Skin of body (tissue), 1 donor: ENCODE measurements at regions not wholly inside any gene's neighbourhood (a gene's known extent, or its start where the extent isn't known, plus 50 kb on each side); places are given as distances from the start of the nearest gene placed in this dataset.
"Not testable (repeated sequence)": the region's sequence is repeated elsewhere in the genome, so short reads cannot be mapped to it uniquely, and the experiment has no call there.

Experiments used
- DNase-seq: peaks from one replicate; lab custom pipeline; 2025; lab: John Stamatoyannopoulos, UW

- no peak for DNase-seq
Observed at GRCh38 chr17:52420555-52421078, 262.1 kb upstream of the CA10 start.

GRCh38 chr17:52419229-52419641 is 260.7 kb upstream of the CA10 start:
- peak; percentile 14 for DNase-seq

DNA sequence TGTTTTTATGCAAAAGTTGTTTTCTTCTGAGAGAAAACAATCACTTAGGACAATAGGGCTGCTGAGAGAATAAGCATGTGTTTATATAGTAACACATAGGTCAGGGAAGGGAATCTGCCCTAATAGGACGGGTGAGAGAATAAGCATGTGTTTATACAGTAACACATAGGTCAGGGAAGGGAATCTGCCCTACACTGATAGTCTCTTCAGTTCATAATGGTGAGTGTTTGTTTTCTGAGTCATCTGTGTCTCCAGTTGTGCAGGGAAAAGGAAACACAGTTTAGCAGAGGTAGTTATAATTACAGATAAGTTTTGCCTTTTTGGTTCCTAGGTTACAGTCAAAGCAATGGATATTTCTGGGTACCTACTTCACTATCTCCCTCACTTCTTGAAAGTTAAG is 252.3 kb upstream of the CA10 start:
- no peak for DNase-seq

GRCh38 chr17:52409222-52409621 is 250.7 kb upstream of the CA10 start:
- not testable (repeated sequence) for DNase-seq

DNA sequence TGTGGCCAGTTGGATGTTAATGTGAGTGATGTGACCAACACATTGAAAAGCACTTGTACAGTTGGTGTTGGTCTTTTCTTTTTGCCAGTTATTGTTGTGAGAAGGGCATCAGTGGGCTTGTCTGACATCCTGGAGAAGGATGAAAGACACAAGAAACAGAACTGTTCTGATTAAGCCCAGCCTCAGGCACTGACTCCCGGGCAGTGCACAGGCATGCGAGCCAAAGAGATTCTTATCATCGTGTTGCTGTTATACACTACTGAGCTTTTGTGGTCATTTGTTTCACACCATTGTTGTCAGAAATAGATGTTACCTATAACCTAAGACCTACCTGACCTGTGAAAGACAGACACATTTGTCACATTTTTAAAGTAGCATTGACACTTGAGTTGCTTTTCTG is 236.8 kb upstream of the CA10 start:
- no peak for DNase-seq

GRCh38 chr17:52390422-52390821 is 231.9 kb upstream of the CA10 start:
- DNase-seq: no peak

DNA sequence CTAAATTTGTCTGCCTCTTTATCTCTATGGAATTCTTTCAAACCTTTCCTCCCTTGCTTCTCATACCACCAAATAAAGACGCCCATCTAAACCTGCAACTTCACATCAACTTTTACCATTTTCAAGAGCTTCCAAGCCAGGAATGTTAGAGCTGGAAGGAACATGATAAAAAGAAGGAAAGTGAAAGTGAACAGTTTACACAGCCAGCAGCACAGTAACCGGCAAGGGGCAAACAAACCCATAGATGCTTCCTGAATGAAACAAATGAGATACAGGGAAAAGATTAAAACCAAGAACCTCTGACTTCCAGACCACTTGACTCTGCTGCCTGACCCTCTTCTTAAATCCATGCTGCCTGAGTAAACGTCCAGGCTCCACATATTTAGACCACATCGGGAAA is 231.1 kb upstream of the CA10 start:
- no peak for DNase-seq

DNA sequence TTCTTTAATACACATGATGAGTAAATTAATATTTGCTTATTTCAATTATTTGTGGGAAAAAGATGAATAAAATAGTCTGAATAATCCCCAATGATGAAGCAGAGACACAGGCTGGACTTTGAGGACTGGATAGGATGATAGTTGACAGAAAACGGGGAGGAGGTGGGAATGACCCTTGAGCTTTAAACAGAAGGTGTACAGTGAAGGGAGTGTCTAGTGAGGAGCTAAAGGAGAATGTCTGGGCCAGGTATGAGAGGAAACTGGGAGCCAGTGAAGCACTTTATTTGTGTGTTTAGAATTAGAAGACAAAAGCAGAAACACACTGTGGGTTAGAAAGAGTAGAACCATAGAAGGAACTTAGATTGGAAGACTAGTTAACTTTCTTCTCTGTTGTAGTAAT is 230.4 kb upstream of the CA10 start:
- DNase-seq: no peak

DNA sequence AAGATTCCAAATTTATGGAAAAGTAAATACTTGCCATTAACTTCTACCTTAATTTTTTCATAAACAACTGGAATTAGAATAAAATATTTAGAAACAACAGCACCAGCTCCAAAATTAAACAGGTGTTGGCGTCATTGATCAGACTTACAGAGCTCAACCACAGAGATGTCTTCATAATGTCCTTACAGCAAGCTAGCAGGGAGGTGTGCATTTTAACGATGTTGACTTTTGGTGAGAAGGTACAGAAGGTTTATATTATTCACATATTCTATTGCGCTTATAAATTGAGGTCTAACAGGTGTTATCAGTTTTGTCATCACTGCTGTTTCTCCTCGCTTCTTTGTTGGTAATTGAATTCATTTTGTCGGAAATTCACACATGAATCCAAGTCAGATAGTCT is 226.2 kb upstream of the CA10 start:
- DNase-seq: no peak

DNA sequence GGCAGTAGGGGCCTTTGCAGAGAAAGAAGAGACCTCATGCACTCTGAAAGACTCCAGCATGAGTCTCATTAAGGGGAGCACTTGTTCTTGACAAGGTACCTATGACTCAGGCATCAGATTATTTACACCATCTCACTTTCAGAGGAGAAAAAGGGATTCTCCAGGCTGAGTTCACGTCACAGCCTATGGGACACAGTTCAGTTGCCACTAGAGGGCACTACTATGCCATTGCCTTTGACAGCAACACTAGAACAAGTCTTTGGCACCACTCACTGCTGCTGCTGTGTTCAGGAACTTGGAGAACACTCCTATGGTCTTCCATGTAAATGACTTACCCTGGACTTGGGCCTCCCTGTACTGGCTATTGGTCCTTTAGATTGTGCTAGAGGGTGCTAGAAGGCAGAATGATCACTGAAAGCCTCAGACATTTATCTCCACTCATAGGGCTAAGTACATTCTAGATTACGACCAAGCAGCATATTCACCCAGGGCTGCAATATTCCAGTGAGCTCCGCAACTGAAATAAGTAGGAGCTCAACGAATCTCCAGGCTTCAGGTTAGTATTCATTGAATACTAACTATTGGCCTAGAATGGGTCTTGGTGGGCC is 225.1 kb upstream of the CA10 start:
- DNase-seq: peak; percentile 26

DNA sequence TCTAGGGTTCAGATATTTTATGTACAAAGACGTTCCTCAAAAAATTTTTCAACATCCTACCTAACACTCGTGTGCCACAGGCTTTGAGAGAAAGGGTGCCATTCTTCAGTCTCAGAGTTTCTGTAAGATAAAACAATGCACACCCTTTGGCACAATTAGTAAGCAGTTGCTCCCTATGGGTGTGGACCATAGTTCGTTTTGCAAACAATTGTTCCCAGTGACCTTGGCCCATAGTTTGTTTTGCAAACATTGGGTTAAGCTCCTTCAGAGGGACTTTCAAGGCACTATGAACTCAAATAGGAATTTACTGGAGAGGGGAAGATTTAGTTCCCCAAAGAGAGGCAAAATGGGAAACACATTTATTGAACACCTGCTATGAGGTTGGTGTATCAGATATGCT is 220.3 kb upstream of the CA10 start:
- DNase-seq: no peak

GRCh38 chr17:52376137-52376536 is 217.6 kb upstream of the CA10 start:
- DNase-seq: no peak

GRCh38 chr17:52368886-52369285 is 210.4 kb upstream of the CA10 start:
- DNase-seq: no peak

DNA sequence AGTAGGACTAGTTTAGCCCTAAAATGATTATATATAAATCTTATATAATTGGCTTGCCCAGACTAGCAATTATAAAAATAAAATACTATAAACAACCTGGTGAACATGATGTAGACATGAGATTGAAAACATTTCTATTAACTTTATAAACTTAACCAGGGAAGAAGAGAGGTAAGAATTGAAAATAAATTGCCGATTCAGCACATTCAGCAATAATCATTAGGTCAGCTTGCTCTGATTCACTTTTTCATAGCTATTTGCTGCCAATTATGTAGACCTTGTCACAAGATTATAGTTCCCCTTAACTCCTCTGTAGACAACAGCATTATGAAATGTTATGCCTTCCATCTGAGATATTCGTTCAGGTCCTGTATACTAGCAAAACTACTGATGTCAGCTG is 199.3 kb upstream of the CA10 start:
- DNase-seq: no peak

- DNase-seq: no peak
Observed at GRCh38 chr17:52336796-52337195, 178.3 kb upstream of the CA10 start.

DNA sequence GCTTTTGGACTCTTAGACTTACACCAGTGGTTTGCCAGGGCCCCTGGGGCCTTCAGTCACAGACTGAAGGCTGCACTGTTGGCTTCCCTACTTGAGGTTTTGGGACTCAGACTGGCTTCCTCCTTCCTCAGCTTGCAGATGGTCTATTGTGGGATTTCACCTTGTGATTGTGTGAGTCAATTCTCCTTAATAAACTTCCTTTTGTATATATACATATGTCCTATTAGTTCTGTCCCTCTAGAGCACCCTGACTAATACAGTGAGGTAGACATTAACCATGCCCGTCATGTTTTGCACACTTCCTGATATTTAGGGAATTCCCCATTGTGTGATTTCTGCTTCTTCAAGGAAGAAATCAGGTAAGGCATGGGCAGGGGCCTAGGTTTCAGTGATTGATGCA is 147.8 kb upstream of the CA10 start:
- DNase-seq: no peak

GRCh38 chr17:52298881-52299280 is 140.4 kb upstream of the CA10 start:
- DNase-seq: no peak

GRCh38 chr17:52297230-52298010 is 138.9 kb upstream of the CA10 start:
- no peak for DNase-seq

GRCh38 chr17:52294301-52294700 is 135.8 kb upstream of the CA10 start:
- DNase-seq: no peak

DNA sequence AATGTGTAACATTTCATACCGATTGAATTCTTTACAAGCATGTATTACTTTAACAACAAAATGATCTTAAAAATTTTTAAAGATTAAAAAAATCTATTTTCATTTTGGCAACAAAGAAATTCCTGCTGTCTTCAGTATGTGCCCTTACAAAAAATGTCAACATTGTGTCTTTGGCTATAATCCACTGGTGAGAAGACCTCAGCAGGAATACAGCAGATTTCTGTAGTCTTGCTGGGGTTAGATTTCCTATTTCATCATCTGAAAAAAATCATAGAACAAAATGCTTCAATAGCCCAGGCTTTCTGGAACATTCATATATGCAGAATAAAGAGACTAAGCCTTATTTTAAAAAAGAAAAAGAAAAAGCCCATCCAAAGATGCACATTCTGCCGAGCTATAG is 129.1 kb upstream of the CA10 start:
- DNase-seq: no peak

DNA sequence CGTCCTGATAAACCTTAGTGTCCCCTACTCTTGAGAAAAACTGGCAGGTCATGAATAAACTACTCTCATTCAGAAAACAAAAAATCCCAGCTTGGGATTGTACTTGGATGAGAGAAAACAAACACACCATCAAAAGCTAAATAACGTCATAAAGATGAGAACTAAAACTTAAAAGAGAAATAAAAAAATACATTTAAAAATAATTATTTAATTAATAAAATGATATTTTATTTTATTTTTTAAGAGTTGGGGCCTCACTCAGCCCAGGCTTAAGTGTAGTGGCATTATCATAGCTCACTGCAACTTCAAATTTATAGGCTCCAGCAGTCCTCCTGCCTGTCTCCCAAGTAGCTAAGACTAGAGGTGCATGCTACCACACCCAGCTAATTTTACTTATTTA is 125.4 kb upstream of the CA10 start:
- no peak for DNase-seq

- DNase-seq: no peak
Observed at GRCh38 chr17:52276381-52277008, 118.0 kb upstream of the CA10 start.

DNA sequence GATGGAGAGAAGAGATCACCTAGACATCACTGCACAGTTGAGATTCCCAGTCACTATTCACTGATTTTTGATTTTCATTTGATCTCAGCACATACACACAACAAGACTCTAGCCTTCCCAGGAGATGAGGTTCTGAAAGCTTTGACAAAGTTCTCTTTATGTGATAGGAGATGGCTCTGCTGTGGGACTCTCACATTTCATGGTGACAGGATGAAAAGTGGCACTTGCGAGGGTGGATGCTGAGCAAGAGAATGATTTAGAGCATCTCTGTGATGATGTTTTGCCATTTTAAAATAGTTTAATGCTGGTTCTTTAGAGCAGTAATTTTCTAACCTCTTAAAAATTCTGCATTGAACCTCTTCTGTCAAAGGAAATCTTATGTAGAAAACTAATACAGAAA is 113.3 kb upstream of the CA10 start:
- no peak for DNase-seq
